HG03457 (cell line): ENCODE measurements at regions not wholly inside any gene's neighbourhood (a gene's known extent, or its start where the extent isn't known, plus 50 kb on each side); places are given as distances from the start of the nearest gene placed in this dataset.

Experiments used
- ATAC-seq: cut with Tn5 transposase; IDR thresholded peaks from one replicate; pipeline ENCODE4 v1.9.1; 2021; ENCODE audit warnings: moderate number of reproducible peaks; ENCODE audit not compliant: unreplicated experiment

GRCh38 chr1:218633238-218633988 lies 288.3 kb downstream of the TGFB2 start:
- no peak for ATAC-seq

- no peak for ATAC-seq
Measured at GRCh38 chr1:218634212-218634611, 289.1 kb downstream of the TGFB2 start.

DNA sequence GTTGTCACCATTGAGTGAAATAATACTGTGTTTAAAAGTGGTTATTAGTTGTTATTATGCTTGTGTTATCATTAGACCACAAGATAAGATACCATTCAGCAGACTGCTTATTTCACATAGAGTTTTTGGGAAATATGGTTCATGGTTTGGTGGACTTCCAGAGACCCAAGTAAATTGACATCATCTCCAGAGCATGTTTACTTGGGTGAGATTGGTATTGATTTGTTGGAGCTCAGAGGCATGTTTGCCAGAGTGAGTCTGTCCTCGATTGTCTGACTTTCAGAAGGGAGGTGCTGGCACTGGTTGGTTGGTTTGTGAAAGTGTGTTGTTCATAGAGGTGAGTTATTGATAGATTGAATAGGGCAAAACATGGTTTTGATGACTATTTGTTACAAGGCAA lies 291.4 kb downstream of the TGFB2 start:
- no peak for ATAC-seq

DNA sequence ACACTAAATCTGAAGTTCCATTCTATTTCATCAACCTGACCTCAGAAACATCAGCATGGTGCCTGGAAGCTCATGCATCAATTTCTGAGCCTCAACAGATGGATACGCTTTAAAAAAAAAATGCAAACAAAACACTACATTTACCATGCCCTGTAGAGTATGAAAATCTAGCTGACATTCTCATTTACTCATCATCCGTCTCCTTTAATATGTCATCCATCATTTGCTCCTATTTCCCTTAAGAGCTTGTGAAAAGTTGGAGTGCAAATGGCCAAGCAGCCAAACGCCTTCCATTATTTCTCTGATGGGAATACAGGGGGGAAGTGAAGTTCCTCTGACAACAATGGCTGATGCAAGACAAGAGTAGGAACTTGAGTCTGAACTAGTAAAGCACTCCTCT lies 295.0 kb downstream of the TGFB2 start:
- no peak for ATAC-seq

GRCh38 chr1:218642033-218642948 lies 297.2 kb downstream of the TGFB2 start:
- no peak for ATAC-seq

GRCh38 chr1:218643281-218643680 lies 298.1 kb downstream of the TGFB2 start:
- ATAC-seq: no peak

DNA sequence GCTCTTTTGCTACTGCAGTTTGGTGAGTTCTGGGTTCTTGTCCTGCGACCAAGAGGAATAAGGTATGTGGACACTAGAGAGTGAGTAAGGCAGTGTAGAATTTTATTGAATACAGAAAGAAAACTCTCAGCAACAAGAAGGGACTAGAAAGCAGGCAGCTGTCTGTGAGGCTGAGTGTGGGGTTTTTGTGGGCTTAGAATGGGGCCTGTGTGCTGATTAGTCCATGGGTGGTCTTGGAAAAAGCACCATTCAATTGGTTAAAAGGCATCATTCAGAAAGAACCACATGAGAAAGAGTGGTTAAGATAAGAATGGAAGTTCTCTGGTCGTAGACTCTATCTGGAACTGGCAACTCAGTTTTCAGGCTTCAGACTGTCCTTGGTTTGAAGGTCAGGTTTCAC lies 298.8 kb downstream of the TGFB2 start:
- ATAC-seq: no peak

DNA sequence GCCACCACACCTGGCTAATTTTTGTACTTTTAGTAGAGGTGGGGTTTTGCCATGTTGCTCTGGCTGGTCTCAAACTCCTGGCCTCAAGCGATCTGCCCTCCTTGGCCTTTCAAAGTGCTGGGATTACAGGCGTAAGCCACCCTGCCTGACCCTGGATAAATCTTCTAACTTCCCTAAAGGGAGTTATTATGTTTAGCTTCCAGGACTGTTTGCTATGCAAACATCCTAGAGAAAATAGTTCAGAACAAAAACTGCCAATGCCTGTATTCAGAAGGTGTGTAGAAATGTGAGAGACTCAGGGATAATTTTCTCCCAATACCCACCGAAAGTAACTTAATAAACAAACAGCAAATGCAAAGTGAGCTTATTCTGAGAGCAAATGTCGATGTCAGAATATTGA lies 301.2 kb downstream of the TGFB2 start:
- no peak for ATAC-seq

GRCh38 chr1:218656301-218657037 lies 311.3 kb downstream of the TGFB2 start:
- ATAC-seq: no peak

GRCh38 chr1:218658269-218658668 lies 313.1 kb downstream of the TGFB2 start:
- ATAC-seq: no peak

DNA sequence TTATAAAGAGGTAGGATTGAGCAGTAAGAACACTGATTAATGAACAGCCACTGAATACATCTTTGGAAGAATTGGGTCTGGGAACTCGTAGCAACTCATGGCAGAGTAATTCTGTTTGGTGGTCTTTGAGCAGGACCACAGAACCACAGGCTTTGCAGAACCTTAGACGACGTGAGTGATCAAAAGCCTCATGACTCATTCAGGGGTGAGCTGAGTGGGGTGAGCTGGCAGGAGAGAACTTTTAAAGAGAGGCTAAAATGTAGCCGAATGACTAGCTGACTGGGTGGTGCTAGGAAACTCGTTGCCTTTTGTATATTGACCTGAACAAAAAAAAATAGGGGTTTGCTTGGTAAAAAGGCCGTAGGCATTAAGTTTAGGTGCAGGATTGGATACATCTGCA lies 313.8 kb downstream of the TGFB2 start:
- no peak for ATAC-seq

DNA sequence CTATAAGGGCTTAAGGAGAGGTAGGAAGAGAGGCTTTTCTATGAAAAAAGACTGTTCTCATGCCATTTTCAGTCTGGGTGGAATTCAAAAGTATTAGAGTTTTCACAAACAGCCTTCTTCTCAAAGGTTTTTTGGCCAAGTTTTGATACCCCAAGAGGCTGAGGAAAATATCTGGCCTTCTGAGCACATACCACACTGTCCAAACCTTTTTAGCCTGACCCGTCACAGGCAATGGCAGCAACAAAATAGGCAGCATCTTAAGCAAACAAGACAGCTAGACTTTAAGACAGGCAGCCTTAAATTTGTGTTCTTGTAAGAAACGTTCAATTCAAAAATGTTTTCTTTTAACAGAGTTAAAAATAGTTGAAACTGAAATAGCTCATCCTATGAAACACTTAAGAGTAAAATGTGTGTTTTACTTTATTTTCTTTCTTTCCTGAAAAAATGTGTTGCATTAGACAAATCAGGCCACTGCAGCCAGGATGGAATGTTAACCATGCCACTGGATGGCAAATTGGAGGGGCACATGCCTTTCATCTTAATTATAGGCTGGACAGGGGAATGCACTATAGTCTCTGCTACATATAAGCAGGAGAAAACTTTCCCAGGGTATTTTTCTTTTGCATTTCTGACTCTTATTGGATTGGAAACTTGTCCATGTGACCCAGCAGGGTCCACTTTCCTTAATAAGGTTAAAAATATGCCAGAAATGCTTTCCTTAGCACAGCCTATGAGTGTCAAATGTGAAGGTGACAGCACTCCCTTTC lies 315.0 kb downstream of the TGFB2 start:
- ATAC-seq: no peak

DNA sequence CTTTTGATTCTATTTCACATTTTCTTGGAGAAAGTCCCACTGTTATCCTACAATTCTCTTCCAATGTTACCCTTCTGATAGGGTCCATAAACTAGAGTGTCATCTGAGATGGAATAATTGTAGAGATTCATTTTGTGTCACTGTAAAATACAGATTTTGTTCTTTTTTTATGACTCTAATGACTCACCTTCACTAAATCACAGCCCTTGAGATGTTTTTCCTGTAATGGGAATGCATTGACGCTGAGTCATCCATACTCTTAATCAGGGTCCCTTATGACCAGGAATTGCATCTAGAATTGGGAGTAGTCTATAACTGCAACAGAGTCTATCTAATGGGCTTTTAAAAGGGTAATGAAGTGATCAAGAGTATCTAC lies 315.5 kb downstream of the TGFB2 start:
- ATAC-seq: no peak

DNA sequence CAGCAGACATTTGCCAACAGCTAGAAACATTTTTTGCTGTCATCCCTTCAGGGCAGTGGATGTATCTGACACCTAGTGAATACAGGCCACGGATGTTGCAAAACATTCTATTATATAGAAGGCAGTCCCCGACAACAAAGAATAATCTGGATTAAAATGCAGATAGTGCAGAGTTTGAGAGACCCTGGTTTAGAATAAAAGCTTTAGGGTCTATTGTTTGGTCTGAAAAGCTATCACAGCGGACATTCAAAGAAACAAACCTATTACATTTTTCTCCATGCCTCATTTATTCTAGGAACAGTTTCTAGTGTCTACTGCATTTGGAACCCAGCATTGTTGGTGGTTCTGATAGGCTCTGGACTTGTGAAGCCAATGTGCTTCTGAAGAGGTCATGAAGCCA lies 316.3 kb downstream of the TGFB2 start:
- ATAC-seq: no peak

DNA sequence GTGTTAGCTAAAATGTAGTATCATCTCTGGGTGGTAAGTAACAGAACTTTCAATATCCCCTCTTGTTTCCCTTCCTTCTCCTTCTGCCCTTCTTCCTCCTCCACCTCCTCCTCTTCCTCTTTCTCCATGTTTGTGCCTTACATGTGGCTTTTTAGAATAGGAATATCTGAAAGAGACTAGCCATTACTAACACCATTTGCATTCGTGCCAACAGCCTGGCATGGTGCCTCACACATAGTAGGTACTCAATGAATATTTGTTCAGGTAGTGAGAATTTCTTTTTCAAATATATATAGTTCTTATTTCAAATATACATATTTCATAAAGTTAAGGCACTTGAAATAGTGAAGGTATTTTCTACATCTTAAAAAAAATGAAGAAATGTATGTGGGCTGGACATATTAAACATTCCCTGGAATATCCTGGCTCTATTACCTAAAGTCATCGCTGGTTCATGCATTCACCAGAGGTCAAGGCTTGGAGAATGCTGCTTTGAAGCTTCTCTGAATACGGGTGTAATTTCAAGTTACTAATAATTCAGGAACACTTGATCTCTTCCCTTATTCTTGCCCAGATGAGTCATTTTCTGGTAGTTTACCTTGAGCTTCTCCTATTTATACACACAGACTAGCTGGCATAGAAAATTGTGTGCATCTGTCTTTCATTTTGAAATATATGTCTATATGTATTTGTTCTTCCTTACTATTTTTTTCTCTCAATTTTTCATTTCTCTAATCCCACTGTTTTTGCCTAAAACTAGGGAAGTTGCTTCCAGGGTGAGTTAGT lies 319.4 kb downstream of the TGFB2 start:
- ATAC-seq: no peak

DNA sequence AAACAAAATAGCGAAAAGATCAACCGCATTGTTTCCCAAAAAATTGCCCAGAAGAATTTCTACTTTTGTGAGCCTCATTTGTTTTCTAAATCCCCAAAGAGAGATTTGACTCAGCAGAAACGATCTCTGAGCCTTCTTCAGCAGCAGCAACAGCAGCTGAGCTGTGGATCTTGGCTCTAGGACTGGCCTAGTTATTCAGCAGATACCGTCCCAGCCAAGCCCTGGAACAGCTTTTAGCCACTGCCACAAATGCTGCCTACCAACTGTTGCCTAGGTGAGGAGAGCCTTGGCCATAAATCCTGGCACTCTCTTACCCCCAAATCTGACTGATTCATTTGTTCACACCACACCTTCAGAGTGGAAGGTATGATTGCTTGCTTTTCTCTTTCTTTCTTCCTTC lies 320.1 kb downstream of the TGFB2 start:
- ATAC-seq: no peak

- ATAC-seq: no peak
Measured at GRCh38 chr1:218666263-218666662, 321.1 kb downstream of the TGFB2 start.

GRCh38 chr1:218667781-218668516 lies 322.8 kb downstream of the TGFB2 start:
- ATAC-seq: no peak

GRCh38 chr1:218669431-218669830 lies 324.3 kb downstream of the TGFB2 start:
- ATAC-seq: no peak
